ENCODE measurements at regions not wholly inside any gene's neighbourhood (a gene's known extent, or its start where the extent isn't known, plus 50 kb on each side); places are given as distances from the start of the nearest gene placed in this dataset.

GRCh38 chr2:122378521-122378920 lies 623.1 kb downstream of the TSN start:
- no peak for DNase-seq
- TF ChIP-seq POLR2A (IDR thresholded peaks at IDR 0.05; ENCODE audit: low read length): no peak

GRCh38 chr2:122384768-122385333 lies 629.4 kb downstream of the TSN start:
- TF ChIP-seq POLR2A (IDR thresholded peaks at IDR 0.05; ENCODE audit: low read length) (no peak), GATA1 (IDR thresholded peaks at IDR 0.05; ENCODE audit: low read depth, low read length) (no peak)
- DNase-seq: no peak

- no peak for TF ChIP-seq POLR2A (IDR thresholded peaks at IDR 0.05; ENCODE audit: low read length)
- TF ChIP-seq GATA1 (IDR thresholded peaks at IDR 0.05; ENCODE audit: low read depth, low read length): no peak
- no peak for DNase-seq
Measured at GRCh38 chr2:122388208-122388607, 632.8 kb downstream of the TSN start.

- no peak for DNase-seq
- TF ChIP-seq POLR2A (IDR thresholded peaks at IDR 0.05; ENCODE audit: low read length) (no peak), GATA1 (IDR thresholded peaks at IDR 0.05; ENCODE audit: low read depth, low read length) (no peak)
Measured at GRCh38 chr2:122389694-122390093, 634.2 kb downstream of the TSN start.

GRCh38 chr2:122390406-122390805 lies 635.0 kb downstream of the TSN start:
- TF ChIP-seq POLR2A (IDR thresholded peaks at IDR 0.05; ENCODE audit: low read length): no peak
- no peak for TF ChIP-seq GATA1 (IDR thresholded peaks at IDR 0.05; ENCODE audit: low read depth, low read length)
- peak in 1 of 2 experiments; percentile 27 for DNase-seq

- no peak for TF ChIP-seq GATA1 (IDR thresholded peaks at IDR 0.05; ENCODE audit: low read depth, low read length)
- TF ChIP-seq POLR2A (IDR thresholded peaks at IDR 0.05; ENCODE audit: low read length): no peak
- DNase-seq: no peak
Measured at GRCh38 chr2:122391726-122392125, 636.3 kb downstream of the TSN start.

- DNase-seq: no peak
- no peak for TF ChIP-seq GATA1 (IDR thresholded peaks at IDR 0.05; ENCODE audit: low read depth, low read length)
- TF ChIP-seq POLR2A (IDR thresholded peaks at IDR 0.05; ENCODE audit: low read length): no peak
Measured at GRCh38 chr2:122395687-122396086, 640.2 kb downstream of the TSN start.

- DNase-seq: no peak
- no peak for TF ChIP-seq GATA1 (IDR thresholded peaks at IDR 0.05; ENCODE audit: low read depth, low read length)
- no peak for TF ChIP-seq POLR2A (IDR thresholded peaks at IDR 0.05; ENCODE audit: low read length)
Measured at GRCh38 chr2:122411231-122411630, 655.8 kb downstream of the TSN start.

- DNase-seq: no peak
- TF ChIP-seq GATA1 (IDR thresholded peaks at IDR 0.05; ENCODE audit: low read depth, low read length) (no peak), POLR2A (IDR thresholded peaks at IDR 0.05; ENCODE audit: low read length) (no peak)
Measured at GRCh38 chr2:122412360-122412759, 656.9 kb downstream of the TSN start.

GRCh38 chr2:122414902-122415301 lies 659.5 kb downstream of the TSN start:
- TF ChIP-seq GATA1 (IDR thresholded peaks at IDR 0.05; ENCODE audit: low read depth, low read length) (no peak), POLR2A (IDR thresholded peaks at IDR 0.05; ENCODE audit: low read length) (no peak)

GRCh38 chr2:122417114-122417513 lies 661.7 kb downstream of the TSN start:
- DNase-seq: no peak
- TF ChIP-seq GATA1 (IDR thresholded peaks at IDR 0.05; ENCODE audit: low read depth, low read length): no peak
- no peak for TF ChIP-seq POLR2A (IDR thresholded peaks at IDR 0.05; ENCODE audit: low read length)

More at GRCh38 chr2:122414902-122415301, 659.5 kb downstream of the TSN start:
- no peak for DNase-seq

GRCh38 chr2:122421775-122422174 lies 666.3 kb downstream of the TSN start:
- TF ChIP-seq GATA1 (IDR thresholded peaks at IDR 0.05; ENCODE audit: low read depth, low read length) (no peak), POLR2A (IDR thresholded peaks at IDR 0.05; ENCODE audit: low read length) (no peak)

GRCh38 chr2:122422384-122422991 lies 667.0 kb downstream of the TSN start:
- TF ChIP-seq GATA1 (IDR thresholded peaks at IDR 0.05; ENCODE audit: low read depth, low read length) (no peak), POLR2A (IDR thresholded peaks at IDR 0.05; ENCODE audit: low read length) (no peak)
- DNase-seq: no peak

More at GRCh38 chr2:122421775-122422174, 666.3 kb downstream of the TSN start:
- DNase-seq: no peak

GRCh38 chr2:122423934-122424333 lies 668.5 kb downstream of the TSN start:
- no peak for TF ChIP-seq GATA1 (IDR thresholded peaks at IDR 0.05; ENCODE audit: low read depth, low read length)
- TF ChIP-seq POLR2A (IDR thresholded peaks at IDR 0.05; ENCODE audit: low read length): no peak
- no peak for DNase-seq

GRCh38 chr2:122433123-122433754 lies 677.8 kb downstream of the TSN start:
- DNase-seq: no peak
- TF ChIP-seq POLR2A (IDR thresholded peaks at IDR 0.05; ENCODE audit: low read length): no peak
- TF ChIP-seq GATA1 (IDR thresholded peaks at IDR 0.05; ENCODE audit: low read depth, low read length): no peak
